ENCODE measurements at regions not wholly inside any gene's neighbourhood (a gene's known extent, or its start where the extent isn't known, plus 50 kb on each side); places are given as distances from the start of the nearest gene placed in this dataset.

- in situ Hi-C loops (cut with MboI; ENCODE audit: low sequenced_read_pairs, unreplicated experiment), result no loop called here
- TF ChIP-seq CTCF (IDR thresholded peaks at IDR 0.05; ENCODE audit: borderline replicate concordance, control extremely low read depth, extremely low read depth, insufficient read depth, missing control alignments), result no peak
- no peak for DNase-seq (ENCODE audit: low spot score)
These were observed 854.0 kb upstream of the CITED2 start for GRCh38 chr6:140228491-140228890.

- DNase-seq (ENCODE audit: low spot score), result no peak
- in situ Hi-C loops (cut with MboI; ENCODE audit: low sequenced_read_pairs, unreplicated experiment), result no loop called here
- TF ChIP-seq CTCF (IDR thresholded peaks at IDR 0.05; ENCODE audit: borderline replicate concordance, control extremely low read depth, extremely low read depth, insufficient read depth, missing control alignments), result no peak
These were observed 852.2 kb upstream of the CITED2 start for GRCh38 chr6:140226637-140227036.

GRCh38 chr6:140225701-140226436, 851.4 kb upstream of the CITED2 start:
- in situ Hi-C loops (cut with MboI; ENCODE audit: low sequenced_read_pairs, unreplicated experiment), result no loop called here
- TF ChIP-seq CTCF (IDR thresholded peaks at IDR 0.05; ENCODE audit: borderline replicate concordance, control extremely low read depth, extremely low read depth, insufficient read depth, missing control alignments), result no peak
- no peak for DNase-seq (ENCODE audit: low spot score)

- in situ Hi-C loops (cut with MboI; ENCODE audit: low sequenced_read_pairs, unreplicated experiment), result no loop called here
- TF ChIP-seq CTCF (IDR thresholded peaks at IDR 0.05; ENCODE audit: borderline replicate concordance, control extremely low read depth, extremely low read depth, insufficient read depth, missing control alignments), result no peak
- no peak for DNase-seq (ENCODE audit: low spot score)
These were observed 842.8 kb upstream of the CITED2 start for GRCh38 chr6:140217283-140217682.

- DNase-seq (ENCODE audit: low spot score), result no peak
- TF ChIP-seq CTCF (IDR thresholded peaks at IDR 0.05; ENCODE audit: borderline replicate concordance, control extremely low read depth, extremely low read depth, insufficient read depth, missing control alignments), result no peak
- in situ Hi-C loops (cut with MboI; ENCODE audit: low sequenced_read_pairs, unreplicated experiment), result no loop called here
These were observed 835.3 kb upstream of the CITED2 start for GRCh38 chr6:140209775-140210174.

GRCh38 chr6:140208286-140208685, 833.8 kb upstream of the CITED2 start:
- in situ Hi-C loops (cut with MboI; ENCODE audit: low sequenced_read_pairs, unreplicated experiment), result no loop called here
- no peak for DNase-seq (ENCODE audit: low spot score)
- no peak for TF ChIP-seq CTCF (IDR thresholded peaks at IDR 0.05; ENCODE audit: borderline replicate concordance, control extremely low read depth, extremely low read depth, insufficient read depth, missing control alignments)
